GM19395 (cell line): ENCODE measurements at regions not wholly inside any gene's neighbourhood (a gene's known extent, or its start where the extent isn't known, plus 50 kb on each side); places are given as distances from the start of the nearest gene placed in this dataset.

Experiments
- ATAC-seq: cut with Tn5 transposase; IDR thresholded peaks from one replicate; pipeline ENCODE4 v1.9.1; 2021; ENCODE audit warnings: mild to moderate bottlenecking, moderate library complexity; ENCODE audit not compliant: unreplicated experiment

- no peak for ATAC-seq
Observed at GRCh38 chr10:78184851-78185692, 151.4 kb downstream of the RPS24 start.

DNA sequence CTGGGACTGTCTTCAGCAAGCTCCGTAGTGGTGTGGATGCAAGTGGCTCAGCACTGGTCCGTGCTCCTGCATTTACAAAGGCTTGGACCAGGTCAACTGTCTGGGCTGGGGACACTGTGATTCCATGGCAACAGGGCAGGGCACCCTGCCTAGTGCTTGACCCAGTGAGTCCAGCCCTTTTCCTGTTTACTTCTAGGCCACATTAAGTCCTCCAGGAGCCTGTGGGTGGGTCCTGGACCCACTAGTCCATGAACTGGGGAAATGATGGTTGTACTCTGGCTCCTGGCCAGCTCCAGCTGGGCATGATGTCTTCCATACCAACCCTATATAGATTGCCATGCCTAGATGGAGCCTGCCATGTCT is 152.0 kb downstream of the RPS24 start:
- no peak for ATAC-seq

- no peak for ATAC-seq
Observed at GRCh38 chr10:78186572-78186971, 152.9 kb downstream of the RPS24 start.

GRCh38 chr10:78187371-78187770 is 153.7 kb downstream of the RPS24 start:
- no peak for ATAC-seq

DNA sequence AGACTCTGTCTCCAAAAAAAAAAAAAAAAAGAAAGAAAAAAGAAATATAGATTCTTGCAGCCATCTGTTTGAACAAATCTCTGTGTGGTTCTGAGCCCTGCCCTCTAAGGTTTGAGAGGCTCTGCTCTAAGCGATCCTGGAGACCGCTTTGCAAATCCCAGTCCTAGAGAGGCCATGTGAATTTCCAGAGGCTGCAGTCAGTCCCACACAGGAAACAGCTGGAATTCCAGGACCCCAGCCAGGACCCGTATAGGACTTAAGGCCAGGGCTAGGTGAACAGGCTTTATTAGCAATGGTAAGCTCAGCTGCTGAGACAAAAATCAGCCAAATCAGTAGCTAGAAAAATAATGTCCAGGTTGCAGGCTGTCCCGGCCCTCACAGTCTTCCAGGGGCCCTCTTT is 154.8 kb downstream of the RPS24 start:
- no peak for ATAC-seq

GRCh38 chr10:78190051-78190825 is 156.6 kb downstream of the RPS24 start:
- ATAC-seq: no peak

GRCh38 chr10:78191301-78191700 is 157.6 kb downstream of the RPS24 start:
- no peak for ATAC-seq

DNA sequence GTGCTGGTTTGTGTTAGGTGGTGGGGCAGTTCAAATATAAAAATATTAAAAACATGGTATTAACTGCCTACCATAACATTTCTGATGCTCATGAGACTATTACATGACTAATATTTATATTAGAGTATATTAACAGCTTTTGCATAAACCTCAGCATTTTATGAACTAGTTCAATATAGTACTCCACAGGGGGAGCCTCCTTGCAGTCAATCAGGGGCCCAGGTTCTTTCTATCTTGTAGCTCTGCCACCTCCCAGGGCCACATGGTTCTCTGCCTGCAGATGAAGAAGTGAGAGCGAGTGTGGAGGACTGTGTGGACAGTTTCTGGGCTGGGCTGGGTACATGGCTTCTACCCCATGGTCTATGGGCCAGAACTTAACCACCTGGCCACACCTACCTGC is 159.5 kb downstream of the RPS24 start:
- ATAC-seq: no peak

DNA sequence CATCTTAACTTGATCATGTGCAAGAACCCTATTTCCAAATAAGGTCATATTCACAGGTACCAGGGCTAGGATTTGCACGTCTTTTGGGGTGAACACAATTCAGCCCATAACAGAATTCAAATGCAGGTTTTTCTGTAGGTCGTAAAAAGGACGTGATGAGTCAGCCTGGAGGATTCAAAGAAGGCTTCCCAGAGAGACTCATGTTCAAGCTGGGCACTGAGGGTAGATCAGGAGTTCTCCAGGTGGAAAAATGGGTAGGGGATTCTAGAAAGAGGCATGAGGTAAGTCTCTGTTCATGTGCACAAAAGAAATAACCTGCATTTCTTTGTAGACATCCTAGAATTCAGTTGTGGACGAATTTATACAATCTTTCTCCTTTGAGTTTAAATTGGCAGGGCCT is 160.4 kb downstream of the RPS24 start:
- ATAC-seq: no peak

DNA sequence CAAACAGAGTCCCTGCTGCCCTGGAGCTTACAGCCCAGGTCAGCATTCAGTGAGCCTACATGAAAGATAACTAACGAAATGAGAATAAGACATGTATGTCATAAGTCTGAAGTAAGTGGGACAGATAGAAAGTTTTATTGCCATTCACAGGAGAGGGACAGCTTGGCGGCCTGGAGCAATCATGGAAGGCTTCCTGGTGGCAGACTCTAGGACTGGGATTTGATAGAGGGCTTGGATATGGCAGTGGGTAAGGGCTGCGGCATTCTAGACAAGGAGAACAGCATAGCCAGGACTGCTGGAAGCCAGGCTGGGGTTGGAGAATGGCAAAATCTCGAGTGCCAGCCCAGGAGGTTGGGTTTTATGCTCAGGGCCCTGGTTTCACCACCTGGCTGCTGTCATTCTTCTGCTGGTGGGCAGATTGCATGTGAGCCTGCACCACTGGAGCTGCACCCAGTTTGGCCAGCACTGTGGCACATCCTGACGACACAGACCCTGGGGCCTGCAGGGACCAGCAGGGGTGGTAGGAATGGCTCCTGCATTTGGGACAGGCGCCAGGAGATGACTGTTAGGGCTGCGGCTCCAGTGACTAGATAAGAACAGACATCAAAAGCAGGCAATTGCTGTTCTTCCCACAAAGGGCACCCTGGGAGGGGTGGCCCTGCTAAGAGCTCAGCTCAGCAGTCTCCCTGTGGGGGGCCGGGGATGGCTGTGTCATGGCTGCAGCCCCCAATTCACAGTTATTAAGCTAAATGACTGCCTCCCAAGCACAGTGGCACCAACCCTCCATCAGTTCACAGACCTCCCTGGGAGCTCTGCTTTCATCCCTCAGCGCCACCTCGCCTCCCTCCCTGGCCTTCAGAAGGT is 161.1 kb downstream of the RPS24 start:
- no peak for ATAC-seq

DNA sequence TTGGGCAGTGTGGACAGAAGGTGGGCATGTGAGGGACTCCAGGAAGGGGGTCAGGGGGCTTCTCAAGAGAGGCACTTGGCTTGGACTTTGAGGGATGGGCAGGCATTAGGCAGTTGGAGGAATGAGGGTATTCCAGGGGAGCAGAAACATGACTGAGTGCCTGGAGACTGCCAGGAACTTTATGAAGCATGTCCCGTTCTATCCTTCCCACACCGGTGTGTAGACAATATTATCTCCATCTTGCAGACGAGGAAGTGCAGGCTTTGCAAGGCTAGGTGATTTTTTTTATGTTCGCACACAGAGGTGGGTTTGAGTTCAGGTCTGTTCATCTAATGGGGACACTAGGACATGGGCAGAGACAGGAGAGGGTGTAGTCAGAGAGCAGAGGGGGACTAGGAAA is 162.7 kb downstream of the RPS24 start:
- no peak for ATAC-seq

- ATAC-seq: no peak
Observed at GRCh38 chr10:78196964-78197363, 163.3 kb downstream of the RPS24 start.

- ATAC-seq: no peak
Observed at GRCh38 chr10:78197628-78198272, 164.1 kb downstream of the RPS24 start.

DNA sequence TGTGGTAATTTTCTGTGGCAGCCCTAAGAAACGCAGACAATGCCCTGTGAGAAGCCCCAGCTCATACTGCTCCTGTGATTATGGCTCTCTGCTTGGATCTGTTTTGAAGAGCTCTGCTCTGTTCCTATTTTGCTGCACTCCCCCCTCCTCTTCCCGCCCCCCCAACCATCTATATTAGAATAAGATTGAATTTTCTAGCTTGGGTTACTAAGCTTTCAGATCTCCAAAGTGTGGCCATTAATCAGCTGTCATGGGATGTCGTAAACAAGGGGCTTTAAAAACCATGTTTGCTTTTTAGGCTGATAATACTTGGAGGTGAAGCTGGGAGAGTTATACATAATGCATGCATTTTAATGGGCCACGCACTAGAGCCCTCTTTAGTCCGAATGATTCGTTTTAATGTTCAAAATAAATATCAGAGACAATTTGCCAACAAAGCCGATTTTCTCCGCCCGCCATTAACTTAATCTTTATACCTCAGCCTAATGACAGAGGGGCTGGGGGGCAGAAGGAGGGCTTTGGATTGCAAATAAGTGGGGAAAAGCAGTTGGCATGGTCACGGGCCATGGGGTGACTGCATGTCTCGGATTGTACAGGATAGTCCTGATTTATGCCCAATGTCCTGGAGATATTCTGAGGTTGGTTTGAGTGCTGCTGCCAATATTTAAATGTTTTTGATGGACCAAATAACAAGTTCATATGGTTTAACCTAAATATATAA is 165.5 kb downstream of the RPS24 start:
- ATAC-seq: no peak

DNA sequence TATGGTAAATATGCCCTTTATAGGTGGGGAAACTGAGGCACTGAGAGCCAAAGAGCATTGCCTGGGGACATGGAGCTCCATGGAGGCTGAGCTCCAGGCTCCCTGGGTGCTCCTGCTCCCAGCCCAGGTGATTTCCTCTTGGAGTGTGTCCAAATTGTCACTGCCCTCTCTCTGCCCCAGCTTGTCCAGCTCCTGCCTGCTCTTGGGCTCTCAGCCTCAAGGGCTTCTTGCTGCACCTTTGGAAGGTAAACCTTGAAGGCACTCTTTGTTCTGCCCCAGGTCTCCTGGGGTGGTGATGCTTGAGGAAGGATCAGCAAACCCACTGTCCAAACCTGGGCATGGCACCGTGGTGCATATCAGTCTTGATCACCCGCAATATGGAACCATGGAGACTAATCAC is 166.1 kb downstream of the RPS24 start:
- no peak for ATAC-seq

DNA sequence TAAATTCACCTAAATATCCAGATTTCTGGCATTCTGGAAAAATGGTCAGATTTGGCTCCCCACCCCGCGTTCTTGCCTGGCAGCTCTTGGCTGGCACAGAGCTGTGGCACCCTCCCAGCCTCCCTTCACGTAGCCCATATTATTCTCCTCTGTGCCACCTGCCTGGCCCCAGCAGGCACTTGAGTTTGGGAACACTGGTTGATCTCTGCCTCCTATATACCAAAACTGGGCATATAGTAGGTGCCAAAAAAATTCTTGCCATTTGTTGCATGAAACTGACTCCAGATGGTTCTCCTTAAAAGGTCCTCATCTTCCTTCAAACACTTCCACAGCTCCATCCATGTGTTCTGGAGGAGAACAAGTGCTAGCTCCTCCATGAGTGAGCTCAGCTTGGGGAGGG is 167.0 kb downstream of the RPS24 start:
- no peak for ATAC-seq

DNA sequence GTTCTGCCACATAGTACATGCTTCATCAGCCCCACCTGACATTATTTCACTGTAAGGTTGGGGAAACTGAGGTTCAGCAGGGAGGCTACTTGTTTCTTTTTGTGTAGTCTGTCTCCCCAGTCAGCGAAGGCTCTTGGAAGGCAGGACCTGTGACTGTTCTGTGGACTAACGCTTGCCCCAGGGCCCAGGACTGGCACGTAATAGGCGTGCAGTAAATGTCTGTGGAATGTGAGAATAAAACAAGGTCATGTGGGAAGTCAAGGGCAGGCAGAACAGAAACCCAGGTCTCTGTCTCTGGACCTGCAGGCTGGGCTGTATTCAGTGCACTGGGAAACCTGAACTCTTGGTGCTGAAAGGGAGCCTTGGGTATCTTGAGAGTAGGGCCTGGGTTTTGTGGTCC is 168.7 kb downstream of the RPS24 start:
- ATAC-seq: no peak

DNA sequence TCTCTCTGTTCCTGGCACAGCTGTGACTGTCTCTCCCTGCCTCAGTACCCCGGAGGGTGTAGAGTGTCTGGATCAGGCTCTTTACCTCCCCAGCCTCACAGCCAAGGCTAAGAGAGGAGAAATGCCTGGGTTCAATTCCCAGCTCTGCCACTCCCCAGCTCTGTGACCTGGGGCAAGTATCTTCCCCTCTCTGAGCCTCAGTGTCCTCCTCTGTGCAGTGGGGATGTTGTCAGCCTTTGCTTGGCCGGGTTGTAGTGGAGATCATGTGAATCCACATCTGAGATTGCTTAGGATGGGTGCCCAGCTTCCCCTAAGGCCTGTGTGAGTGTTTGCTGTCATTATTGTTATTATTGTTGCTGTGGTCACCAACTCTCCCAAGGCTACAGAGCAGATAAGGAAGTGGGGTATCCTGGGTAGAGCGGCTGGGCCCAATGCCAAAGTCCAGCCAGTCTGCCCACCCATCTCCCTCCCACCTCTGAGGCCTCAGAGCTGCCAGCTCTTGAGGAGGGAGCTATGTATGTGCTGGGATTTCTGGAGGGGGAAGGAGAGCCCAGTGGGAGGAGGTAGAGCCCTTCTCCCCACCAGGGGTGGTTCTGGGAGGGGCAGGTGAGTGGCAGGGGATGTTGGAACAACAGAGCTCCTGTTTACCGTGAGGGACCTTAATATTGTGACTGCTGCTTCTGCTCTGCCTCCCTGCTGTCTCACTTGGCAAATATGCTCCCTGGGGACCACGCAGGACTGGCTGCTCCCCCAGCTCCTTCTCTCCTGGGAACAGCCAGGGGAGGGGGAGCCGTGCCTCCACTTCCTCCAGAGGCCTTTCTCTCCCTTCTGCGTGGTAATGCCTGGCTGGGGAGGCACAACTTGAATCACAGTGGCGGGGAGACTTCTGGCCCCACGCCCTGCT is 170.5 kb downstream of the RPS24 start:
- no peak for ATAC-seq

GRCh38 chr10:78205457-78206016 is 171.9 kb downstream of the RPS24 start:
- no peak for ATAC-seq
